KMS-11 (cell line): ENCODE measurements at regions not wholly inside any gene's neighbourhood (a gene's known extent, or its start where the extent isn't known, plus 50 kb on each side); places are given as distances from the start of the nearest gene placed in this dataset.

Source experiments
- H2AFZ ChIP-seq: fragments of 200-600 bp; sonication (generic); 2 replicates; pipeline ENCODE4 v1.6.1; 2016; ENCODE audit warnings: antibody characterized with exemption, mixed run types, low read depth
- H3K27ac ChIP-seq: fragments of 200-600 bp; sonication (generic); 2 replicates; pipeline ENCODE4 v1.6.1; 2016; ENCODE audit warnings: mild to moderate bottlenecking, mixed run types
- H3K27me3 ChIP-seq: fragments of 200-600 bp; sonication (generic); 2 replicates; pipeline ENCODE4 v1.6.1; 2017; ENCODE audit warnings: mild to moderate bottlenecking, low read depth, mixed run types, moderate library complexity; ENCODE audit not compliant: insufficient read depth
- H3K36me3 ChIP-seq: fragments of 200-600 bp; sonication (generic); 2 replicates; pipeline ENCODE4 v1.6.1; 2017; ENCODE audit warnings: mild to moderate bottlenecking, mixed run types; ENCODE audit not compliant: insufficient read depth
- H3K4me1 ChIP-seq: fragments of 200-600 bp; sonication (generic); 2 replicates; pipeline ENCODE4 v1.6.1; 2016; ENCODE audit warnings: mild to moderate bottlenecking, low read depth, mixed run types; ENCODE audit not compliant: poor library complexity, severe bottlenecking
- H3K4me2 ChIP-seq: fragments of 200-600 bp; sonication (generic); 2 replicates; pipeline ENCODE4 v1.7.0; 2016; ENCODE audit warnings: mild to moderate bottlenecking, mixed run types
- H3K4me3 ChIP-seq: fragments of 200-600 bp; sonication (generic); IDR thresholded peaks from 2 replicates; pipeline ENCODE4 v1.6.1; 2017; ENCODE audit warnings: low read depth, low read length, mixed read lengths; ENCODE audit not compliant: insufficient read depth
- H3K79me2 ChIP-seq: fragments of 200-600 bp; sonication (generic); 2 replicates; pipeline ENCODE4 v1.6.1; 2016; ENCODE audit warnings: low read depth, mixed run types; ENCODE audit not compliant: insufficient read depth
- H3K9ac ChIP-seq: fragments of 200-600 bp; sonication (generic); 2 replicates; pipeline ENCODE4 v1.6.1; 2016; ENCODE audit warnings: mild to moderate bottlenecking, mixed run types
- H4K20me1 ChIP-seq: fragments of 200-600 bp; sonication (generic); 2 replicates; pipeline ENCODE4 v1.6.1; 2016; ENCODE audit warnings: mild to moderate bottlenecking, mixed run types; ENCODE audit not compliant: insufficient read depth
- TF ChIP-seq, protein P1 (sequence below): fragments of 200-600 bp; sonication (generic); conservative IDR thresholded peaks from 2 replicates; pipeline ENCODE4 v1.6.1; 2017; ENCODE audit warnings: low read depth, mild to moderate bottlenecking, antibody characterized with exemption, low read length, moderate library complexity, mixed read lengths

DNA sequence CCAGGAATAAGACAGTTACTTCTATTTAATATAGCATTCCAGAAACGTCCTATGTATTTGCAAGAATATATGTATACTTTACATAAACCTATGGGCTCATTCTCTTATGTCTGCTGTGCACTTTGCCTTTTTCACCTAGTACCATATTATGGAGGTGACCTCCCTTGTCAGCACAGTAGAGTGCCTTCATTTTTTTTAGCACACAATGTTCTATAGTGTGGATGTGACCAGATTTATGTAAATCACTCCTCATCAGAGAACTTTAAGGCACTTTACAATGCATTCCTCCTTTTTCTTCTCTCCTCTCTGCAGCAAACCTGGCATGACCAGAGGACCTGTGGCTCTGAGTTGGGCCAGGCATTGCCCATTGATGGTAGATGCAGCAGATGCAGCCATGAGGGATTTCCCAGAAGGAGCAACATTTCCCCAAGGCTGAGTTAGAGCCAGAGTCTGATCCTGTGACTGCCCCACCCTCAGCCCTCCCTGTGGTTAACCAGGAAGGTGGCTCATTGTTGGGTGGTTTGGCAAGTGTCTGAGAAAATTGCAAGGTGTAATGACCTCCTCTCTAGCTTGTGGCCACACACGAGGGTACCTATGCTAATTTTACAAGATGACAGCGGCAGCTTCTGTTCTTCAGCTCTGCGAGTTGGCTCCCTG, 76.5 kb upstream of the DLX2 start:
- Histone ChIP-seq H2AFZ (no peak overlapping the region), H3K27ac (no peak overlapping the region), H3K4me3 (no peak overlapping the region), H3K79me2 (no peaks in the 10 kb centered on the region), H4K20me1 (no peaks in the 10 kb centered on the region), H3K36me3 (no peaks in the 10 kb centered on the region), H3K4me2 (no peak overlapping the region), H3K9ac (no peak overlapping the region), H3K4me1 (peaks cover 12% of the 10 kb centered on the region), H3K27me3 (no peaks in the 10 kb centered on the region)
- TF ChIP-seq, protein P1, sequence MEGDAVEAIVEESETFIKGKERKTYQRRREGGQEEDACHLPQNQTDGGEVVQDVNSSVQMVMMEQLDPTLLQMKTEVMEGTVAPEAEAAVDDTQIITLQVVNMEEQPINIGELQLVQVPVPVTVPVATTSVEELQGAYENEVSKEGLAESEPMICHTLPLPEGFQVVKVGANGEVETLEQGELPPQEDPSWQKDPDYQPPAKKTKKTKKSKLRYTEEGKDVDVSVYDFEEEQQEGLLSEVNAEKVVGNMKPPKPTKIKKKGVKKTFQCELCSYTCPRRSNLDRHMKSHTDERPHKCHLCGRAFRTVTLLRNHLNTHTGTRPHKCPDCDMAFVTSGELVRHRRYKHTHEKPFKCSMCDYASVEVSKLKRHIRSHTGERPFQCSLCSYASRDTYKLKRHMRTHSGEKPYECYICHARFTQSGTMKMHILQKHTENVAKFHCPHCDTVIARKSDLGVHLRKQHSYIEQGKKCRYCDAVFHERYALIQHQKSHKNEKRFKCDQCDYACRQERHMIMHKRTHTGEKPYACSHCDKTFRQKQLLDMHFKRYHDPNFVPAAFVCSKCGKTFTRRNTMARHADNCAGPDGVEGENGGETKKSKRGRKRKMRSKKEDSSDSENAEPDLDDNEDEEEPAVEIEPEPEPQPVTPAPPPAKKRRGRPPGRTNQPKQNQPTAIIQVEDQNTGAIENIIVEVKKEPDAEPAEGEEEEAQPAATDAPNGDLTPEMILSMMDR: no peak

DNA sequence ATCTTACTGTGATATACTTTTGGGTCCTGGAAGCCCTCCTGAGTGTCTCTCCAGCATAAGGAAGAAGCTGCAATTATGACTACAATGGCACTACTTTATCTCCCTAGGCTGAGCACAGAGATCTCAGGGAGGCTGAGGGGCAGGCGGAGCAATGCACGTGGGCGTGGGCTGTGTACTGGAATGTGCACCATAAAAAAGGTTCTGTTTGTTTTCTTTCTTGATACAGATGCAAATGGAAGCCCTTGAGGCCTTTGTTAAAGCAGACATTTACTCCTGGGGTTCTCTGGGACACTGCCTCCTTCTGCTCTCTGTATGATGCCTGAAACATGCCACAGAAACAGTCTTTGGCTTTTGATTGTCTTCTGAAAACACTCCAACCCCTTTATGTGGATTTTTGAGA, 79.1 kb upstream of the DLX2 start:
- Histone ChIP-seq H3K27ac (no peak overlapping the region), H2AFZ (no peak overlapping the region), H3K4me2 (no peak overlapping the region)

DNA sequence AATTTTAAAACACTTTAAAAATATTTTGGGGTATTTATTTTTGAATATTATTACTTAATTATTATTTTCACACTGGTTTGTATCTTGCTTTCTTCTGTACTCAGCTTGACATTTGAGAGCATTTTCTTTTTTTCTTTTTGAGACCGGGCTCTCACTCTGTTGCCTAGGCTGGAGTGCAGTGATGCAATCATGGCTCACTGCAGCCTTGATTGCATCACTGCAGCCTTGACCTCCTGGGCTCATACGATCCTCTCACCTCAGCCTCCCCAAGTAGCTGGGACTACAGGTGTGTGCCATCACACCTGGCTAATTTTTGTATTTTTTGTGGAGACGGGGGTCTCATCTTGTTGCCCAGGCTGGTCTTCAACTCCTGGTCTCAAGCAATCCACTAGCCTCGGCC, 79.9 kb upstream of the DLX2 start:
- Histone ChIP-seq H3K27ac (no peak overlapping the region), H3K27me3 (no peaks in the 10 kb centered on the region), H4K20me1 (no peaks in the 10 kb centered on the region), H2AFZ (no peak overlapping the region), H3K9ac (no peak overlapping the region), H3K4me2 (no peak overlapping the region), H3K79me2 (no peaks in the 10 kb centered on the region), H3K4me1 (peaks cover 12% of the 10 kb centered on the region), H3K4me3 (no peak overlapping the region), H3K36me3 (no peaks in the 10 kb centered on the region)
- TF ChIP-seq, protein P1: no peak

More for the DNA sequence above, 79.1 kb upstream of the DLX2 start:
- Histone ChIP-seq H3K4me1 (peaks cover 12% of the 10 kb centered on the region), H3K79me2 (no peaks in the 10 kb centered on the region), H4K20me1 (no peaks in the 10 kb centered on the region), H3K27me3 (no peaks in the 10 kb centered on the region), H3K4me3 (no peak overlapping the region), H3K36me3 (no peaks in the 10 kb centered on the region), H3K9ac (no peak overlapping the region)
- TF ChIP-seq, protein P1: no peak

DNA sequence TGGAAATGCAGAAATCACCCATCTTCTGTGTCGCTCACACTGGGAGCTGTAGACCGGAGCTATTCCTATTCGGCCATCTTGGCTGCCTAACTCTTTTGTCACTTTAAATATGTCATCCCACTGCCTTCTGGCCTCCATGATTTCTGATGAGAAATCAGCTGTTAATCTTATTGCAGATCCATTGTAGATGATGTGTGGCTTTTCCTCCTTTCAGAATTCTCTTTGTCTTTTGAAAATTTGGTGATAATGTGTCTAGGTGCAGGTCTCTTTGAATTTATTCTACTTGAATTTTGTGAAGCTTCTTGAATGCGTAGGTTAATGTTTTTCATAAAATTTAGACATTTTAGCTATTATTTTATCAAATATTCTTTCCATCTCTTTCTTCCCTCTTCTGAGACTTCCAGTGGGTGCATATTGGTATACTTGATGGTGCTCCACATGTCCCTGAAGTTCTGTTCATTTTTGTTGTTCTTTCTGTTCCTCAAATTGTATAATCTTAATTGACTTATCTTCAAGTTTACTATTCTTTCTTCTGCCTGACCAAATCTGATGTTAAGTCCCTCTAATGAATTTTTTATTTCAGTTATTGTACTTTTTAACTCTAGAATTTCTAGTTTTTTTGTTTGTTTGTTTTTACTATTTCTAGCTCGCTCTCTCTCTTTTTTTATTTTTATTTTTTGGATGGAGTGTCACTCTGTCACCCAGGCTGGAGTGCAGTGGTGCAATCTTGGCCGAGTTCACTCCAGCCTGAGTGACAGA, 90.8 kb upstream of the DLX2 start:
- no peak overlapping the region for H3K9ac ChIP-seq
- no peaks in the 10 kb centered on the region for H3K4me1 ChIP-seq
- no peaks in the 10 kb centered on the region for H4K20me1 ChIP-seq
- TF ChIP-seq, protein P1: no peak
- H3K27ac ChIP-seq: no peak overlapping the region
- no peak overlapping the region for H3K4me3 ChIP-seq
- no peaks in the 10 kb centered on the region for H3K27me3 ChIP-seq
- no peaks in the 10 kb centered on the region for H3K79me2 ChIP-seq
- no peak overlapping the region for H3K4me2 ChIP-seq
- H2AFZ ChIP-seq: no peak overlapping the region
- no peaks in the 10 kb centered on the region for H3K36me3 ChIP-seq
